Neural cell (in vitro differentiated cells): ENCODE measurements at regions not wholly inside any gene's neighbourhood (a gene's known extent, or its start where the extent isn't known, plus 50 kb on each side); places are given as distances from the start of the nearest gene placed in this dataset.

Experiments used
- CTCF ChIP-seq: fragments of 450-650 bp; IDR thresholded peaks from 2 replicates; pipeline ENCODE4 v1.5.1; 2014; ENCODE audit warnings: antibody characterized with exemption, mild to moderate bottlenecking, moderate library complexity; ENCODE audit not compliant: poor library complexity, severe bottlenecking
- EP300 ChIP-seq: fragments of 450-650 bp; conservative IDR thresholded peaks from 2 replicates; pipeline ENCODE4 v1.6.1; 2014; ENCODE audit warnings: antibody characterized with exemption, mild to moderate bottlenecking, moderate library complexity; ENCODE audit not compliant: poor library complexity, severe bottlenecking
- EZH2 ChIP-seq: fragments of 200-600, 300-800 bp; shearing (Covaris generic), sonication (generic); IDR thresholded peaks from 2 replicates; pipeline ENCODE4 v1.6.1; 2014; ENCODE audit warnings: antibody characterized with exemption, low read length, borderline replicate concordance, mild to moderate bottlenecking; ENCODE audit not compliant: insufficient read depth, poor library complexity, severe bottlenecking
- MXI1 ChIP-seq: fragments of 450-650 bp; conservative IDR thresholded peaks from 2 replicates; pipeline ENCODE4 v1.6.1; 2014; ENCODE audit warnings: antibody characterized with exemption, mild to moderate bottlenecking; ENCODE audit not compliant: poor library complexity, severe bottlenecking
- POLR2AphosphoS5 ChIP-seq: IDR thresholded peaks from 2 replicates; pipeline ENCODE4 v1.6.1; 2012
- RAD21 ChIP-seq: fragments of 450-650 bp; conservative IDR thresholded peaks from 2 replicates; pipeline ENCODE4 v1.6.1; 2014; ENCODE audit warnings: antibody characterized with exemption, mild to moderate bottlenecking, moderate library complexity
- REST ChIP-seq: IDR thresholded peaks from 2 replicates; pipeline ENCODE4 v1.6.1; 2012; ENCODE audit warnings: borderline replicate concordance
- SMC3 ChIP-seq: fragments of 450-650 bp; conservative IDR thresholded peaks from 2 replicates; pipeline ENCODE4 v1.6.1; 2014; ENCODE audit warnings: antibody characterized with exemption, mild to moderate bottlenecking, moderate library complexity; ENCODE audit not compliant: poor library complexity
- TAF1 ChIP-seq: IDR thresholded peaks from 2 replicates; pipeline ENCODE4 v1.6.1; 2012; ENCODE audit warnings: low read depth

GRCh38 chr2:160869411-160869810 is 290.8 kb upstream of the TANK start:
- TF ChIP-seq POLR2AphosphoS5 (no peak), CTCF (no peak), MXI1 (no peak), TAF1 (no peak), EZH2 (no peak), REST (no peak), EP300 (no peak), SMC3 (no peak), RAD21 (no peak)
